Mammary epithelial cell (primary cell): ENCODE measurements at regions not wholly inside any gene's neighbourhood (a gene's known extent, or its start where the extent isn't known, plus 50 kb on each side); places are given as distances from the start of the nearest gene placed in this dataset.

Experiments used
- EZH2 ChIP-seq: IDR thresholded peaks from 2 replicates; pipeline ENCODE4 v1.6.1; 2012; ENCODE audit warnings: low read length, inconsistent platforms, borderline replicate concordance
- TF ChIP-seq, protein P1 (sequence below), 2 donors: IDR thresholded peaks in 1 of 2; conservative IDR thresholded peaks in 1 of 2; 2 replicates each; pipeline ENCODE4 v1.5.1; 2011 to 2012; ENCODE audit warnings: inconsistent platforms in 2 of 2, low read length in 2 of 2, mild to moderate bottlenecking in 2 of 2, control low read depth in 1 of 2, low read depth in 1 of 2; ENCODE audit not compliant: insufficient read depth in 1 of 2; ENCODE audit errors: extremely low read depth in 1 of 2

- TF ChIP-seq, protein P1, sequence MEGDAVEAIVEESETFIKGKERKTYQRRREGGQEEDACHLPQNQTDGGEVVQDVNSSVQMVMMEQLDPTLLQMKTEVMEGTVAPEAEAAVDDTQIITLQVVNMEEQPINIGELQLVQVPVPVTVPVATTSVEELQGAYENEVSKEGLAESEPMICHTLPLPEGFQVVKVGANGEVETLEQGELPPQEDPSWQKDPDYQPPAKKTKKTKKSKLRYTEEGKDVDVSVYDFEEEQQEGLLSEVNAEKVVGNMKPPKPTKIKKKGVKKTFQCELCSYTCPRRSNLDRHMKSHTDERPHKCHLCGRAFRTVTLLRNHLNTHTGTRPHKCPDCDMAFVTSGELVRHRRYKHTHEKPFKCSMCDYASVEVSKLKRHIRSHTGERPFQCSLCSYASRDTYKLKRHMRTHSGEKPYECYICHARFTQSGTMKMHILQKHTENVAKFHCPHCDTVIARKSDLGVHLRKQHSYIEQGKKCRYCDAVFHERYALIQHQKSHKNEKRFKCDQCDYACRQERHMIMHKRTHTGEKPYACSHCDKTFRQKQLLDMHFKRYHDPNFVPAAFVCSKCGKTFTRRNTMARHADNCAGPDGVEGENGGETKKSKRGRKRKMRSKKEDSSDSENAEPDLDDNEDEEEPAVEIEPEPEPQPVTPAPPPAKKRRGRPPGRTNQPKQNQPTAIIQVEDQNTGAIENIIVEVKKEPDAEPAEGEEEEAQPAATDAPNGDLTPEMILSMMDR (conservative IDR thresholded peaks at IDR 0.05 in 1 of 2, IDR thresholded peaks at IDR 0.05 in 1 of 2; ENCODE audit: extremely low read depth in 1 of 2, insufficient read depth in 1 of 2, low read depth in 1 of 2, low read length in 2 of 2), result no peak
- no peak for TF ChIP-seq EZH2
These were observed 77.1 kb upstream of the DUSP5 start for GRCh38 chr10:110420401-110421193.
